ENCODE measurements at regions not wholly inside any gene's neighbourhood (a gene's known extent, or its start where the extent isn't known, plus 50 kb on each side); places are given as distances from the start of the nearest gene placed in this dataset.

GRCh38 chr11:122323754-122324421, 207.9 kb upstream of the BLID start:
- H3K27ac ChIP-seq = no peak overlapping the region
- H4K20me1 ChIP-seq = no peaks in the 10 kb centered on the region
- no peaks in the 10 kb centered on the region for H3K36me3 ChIP-seq
- H3K27me3 ChIP-seq = no peaks in the 10 kb centered on the region
- H3K4me3 ChIP-seq = no peak overlapping the region
- no peaks in the 10 kb centered on the region for H3K9me3 ChIP-seq (replicated peaks in 1 of 11)
- no peak overlapping the region for H3K4me2 ChIP-seq
- no peak for TF ChIP-seq Cebpa-rat (IDR thresholded peaks at IDR 0.05)
- H3K9ac ChIP-seq = no peak overlapping the region
- peaks cover 9 to 20% (median 11%) of the 10 kb centered on the region in 10 experiments for H3K4me1 ChIP-seq

GRCh38 chr11:122322329-122322728, 206.3 kb upstream of the BLID start:
- Histone ChIP-seq H3K9me3 (replicated peaks in 1 of 11) (no peaks in the 10 kb centered on the region), H3K4me3 (no peak overlapping the region), H3K4me2 (no peak overlapping the region), H3K27me3 (no peaks in the 10 kb centered on the region), H3K36me3 (no peaks in the 10 kb centered on the region), H3K9ac (no peak overlapping the region), H3K27ac (no peak overlapping the region), H4K20me1 (no peaks in the 10 kb centered on the region), H3K4me1 (peaks cover 9 to 22% (median 11%) of the 10 kb centered on the region in 10 experiments)
- TF ChIP-seq Cebpa-rat (IDR thresholded peaks at IDR 0.05) = no peak

GRCh38 chr11:122320671-122321070, 204.7 kb upstream of the BLID start:
- no peak overlapping the region for H3K27ac ChIP-seq
- no peaks in the 10 kb centered on the region for H4K20me1 ChIP-seq
- no peaks in the 10 kb centered on the region for H3K27me3 ChIP-seq
- TF ChIP-seq Cebpa-rat (IDR thresholded peaks at IDR 0.05) = no peak
- H3K9ac ChIP-seq = no peak overlapping the region
- no peak overlapping the region for H3K4me3 ChIP-seq
- no peaks in the 10 kb centered on the region for H3K36me3 ChIP-seq
- peaks cover 9 to 22% (median 11%) of the 10 kb centered on the region in 10 experiments for H3K4me1 ChIP-seq
- H3K9me3 ChIP-seq (replicated peaks in 1 of 11) = no peaks in the 10 kb centered on the region
- peak overlapping the region in 3 of 11 experiments; percentile 62 to 73 (median 67); a peak in 5 of 22 replicates for H3K4me2 ChIP-seq

- Histone ChIP-seq H4K20me1 (no peaks in the 10 kb centered on the region), H3K27me3 (no peaks in the 10 kb centered on the region), H3K9ac (no peak overlapping the region), H3K9me3 (replicated peaks in 1 of 11) (no peaks in the 10 kb centered on the region), H3K4me3 (no peak overlapping the region), H3K4me1 (peaks cover 9 to 22% (median 11%) of the 10 kb centered on the region in 10 experiments), H3K36me3 (no peaks in the 10 kb centered on the region), H3K27ac (peak overlapping the region in 1 of 11 experiments; percentile 5; a peak in 1 of 22 replicates), H3K4me2 (peak overlapping the region in 10 of 11 experiments; percentile 8 to 73 (median 54); a peak in 17 of 22 replicates)
- no peak for TF ChIP-seq Cebpa-rat (IDR thresholded peaks at IDR 0.05)
Observed at GRCh38 chr11:122319691-122320620, 203.9 kb upstream of the BLID start.

GRCh38 chr11:122319085-122319484, 203.1 kb upstream of the BLID start:
- no peak overlapping the region for H3K27ac ChIP-seq
- H3K4me2 ChIP-seq = peak overlapping the region in 3 of 11 experiments; percentile 54 to 73 (median 67); a peak in 3 of 22 replicates
- H4K20me1 ChIP-seq = no peaks in the 10 kb centered on the region
- peaks cover 9 to 22% (median 11%) of the 10 kb centered on the region in 10 experiments for H3K4me1 ChIP-seq
- H3K9me3 ChIP-seq (replicated peaks in 1 of 11) = no peaks in the 10 kb centered on the region
- no peak for TF ChIP-seq Cebpa-rat (IDR thresholded peaks at IDR 0.05)
- no peaks in the 10 kb centered on the region for H3K27me3 ChIP-seq
- no peak overlapping the region for H3K4me3 ChIP-seq
- H3K36me3 ChIP-seq = no peaks in the 10 kb centered on the region
- H3K9ac ChIP-seq = no peak overlapping the region

GRCh38 chr11:122317305-122317704, 201.3 kb upstream of the BLID start:
- Histone ChIP-seq H3K9me3 (replicated peaks in 1 of 11) (no peaks in the 10 kb centered on the region), H3K4me3 (no peak overlapping the region), H3K27me3 (no peaks in the 10 kb centered on the region), H3K36me3 (no peaks in the 10 kb centered on the region), H3K27ac (no peak overlapping the region), H3K9ac (no peak overlapping the region), H3K4me2 (no peak overlapping the region), H3K4me1 (peaks cover 9 to 22% (median 11%) of the 10 kb centered on the region in 10 experiments), H4K20me1 (no peaks in the 10 kb centered on the region)
- TF ChIP-seq Cebpa-rat (IDR thresholded peaks at IDR 0.05) = no peak

GRCh38 chr11:122313581-122313980, 197.6 kb upstream of the BLID start:
- H3K27ac ChIP-seq = no peak overlapping the region
- H3K9ac ChIP-seq = no peak overlapping the region
- H3K36me3 ChIP-seq = no peaks in the 10 kb centered on the region
- H3K9me3 ChIP-seq (replicated peaks in 1 of 11) = no peaks in the 10 kb centered on the region
- H3K4me3 ChIP-seq = no peak overlapping the region
- H3K4me1 ChIP-seq = 0 out of 20 replicates have a peak, but pooled peaks cover 0 to 6% (median 0%) of the 10 kb centered on the region in 10 experiments
- no peak for TF ChIP-seq Cebpa-rat (IDR thresholded peaks at IDR 0.05)
- no peaks in the 10 kb centered on the region for H3K27me3 ChIP-seq
- H4K20me1 ChIP-seq = no peaks in the 10 kb centered on the region
- no peak overlapping the region for H3K4me2 ChIP-seq

- no peaks in the 10 kb centered on the region for H3K27me3 ChIP-seq
- H3K4me2 ChIP-seq = no peak overlapping the region
- no peak for TF ChIP-seq Cebpa-rat (IDR thresholded peaks at IDR 0.05)
- H3K4me1 ChIP-seq = 0 out of 20 replicates have a peak, but pooled peaks cover 0 to 2% (median 0%) of the 10 kb centered on the region in 10 experiments
- H4K20me1 ChIP-seq = no peaks in the 10 kb centered on the region
- no peaks in the 10 kb centered on the region for H3K9me3 ChIP-seq (replicated peaks in 1 of 11)
- no peak overlapping the region for H3K9ac ChIP-seq
- no peak overlapping the region for H3K27ac ChIP-seq
- H3K36me3 ChIP-seq = no peaks in the 10 kb centered on the region
- no peak overlapping the region for H3K4me3 ChIP-seq
Observed at GRCh38 chr11:122311216-122311755, 195.3 kb upstream of the BLID start.

- Histone ChIP-seq H3K4me3 (no peak overlapping the region), H3K9me3 (replicated peaks in 1 of 11) (no peaks in the 10 kb centered on the region), H3K4me1 (no peaks in the 10 kb centered on the region), H3K27ac (no peak overlapping the region), H3K27me3 (no peaks in the 10 kb centered on the region), H3K36me3 (no peaks in the 10 kb centered on the region), H3K9ac (no peak overlapping the region), H4K20me1 (no peaks in the 10 kb centered on the region), H3K4me2 (no peak overlapping the region)
- no peak for TF ChIP-seq Cebpa-rat (IDR thresholded peaks at IDR 0.05)
Observed at GRCh38 chr11:122310766-122311165, 194.8 kb upstream of the BLID start.
